ENCODE measurements at regions not wholly inside any gene's neighbourhood (a gene's known extent, or its start where the extent isn't known, plus 50 kb on each side); places are given as distances from the start of the nearest gene placed in this dataset.

DNA sequence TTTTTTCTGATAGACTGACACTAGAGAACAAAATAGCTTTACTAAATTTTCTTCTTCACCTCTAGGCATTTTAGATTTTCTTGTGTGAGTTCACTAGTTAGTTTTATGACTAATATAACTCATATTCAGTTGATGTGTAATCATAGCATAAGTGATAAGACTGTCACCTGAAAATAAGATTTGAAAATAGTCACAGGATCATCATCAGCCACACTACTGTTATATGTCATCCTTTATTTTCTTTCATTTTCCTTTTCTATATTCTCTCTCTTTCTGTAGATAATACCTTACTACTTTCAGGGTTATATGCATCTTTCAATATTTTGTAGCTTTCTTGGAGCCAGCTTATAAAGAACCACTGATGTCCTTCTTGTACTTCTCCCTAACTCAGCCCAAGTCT lies 292.6 kb downstream of the TDRD3 start:
- Histone ChIP-seq H3K9me3 (ENCODE audit: control insufficient read depth, insufficient read depth, low read length) (no peaks in the 10 kb centered on the region), H3K36me3 (ENCODE audit: control insufficient read depth, low read length) (no peaks in the 10 kb centered on the region), H3K27me3 (ENCODE audit: control insufficient read depth, low read length) (no peaks in the 10 kb centered on the region), H3K79me2 (ENCODE audit: control insufficient read depth, low read length) (no peaks in the 10 kb centered on the region), H4K20me1 (ENCODE audit: control insufficient read depth, insufficient read depth, low read depth, low read length) (no peaks in the 10 kb centered on the region), H3K4me1 (ENCODE audit: control insufficient read depth, low read length) (no peaks in the 10 kb centered on the region), H3K4me2 (ENCODE audit: low read length) (no peak overlapping the region), H3F3A (ENCODE audit: control insufficient read depth, insufficient read depth) (no peaks in the 10 kb centered on the region), H3K9me2 (replicated peaks; ENCODE audit: control insufficient read depth, low read length) (no peaks in the 10 kb centered on the region), H3K27ac (ENCODE audit: low read depth, low read length) (no peak overlapping the region), H3K4me3 (ENCODE audit: low read length) (no peak overlapping the region)
- TF ChIP-seq EZH2phosphoT487 (IDR thresholded peaks at IDR 0.05; ENCODE audit: borderline replicate concordance, low read length) (no peak), CTCF (IDR thresholded peaks at IDR 0.05; ENCODE audit: low read depth, low read length, poor library complexity, severe bottlenecking) (no peak)

- no peaks in the 10 kb centered on the region for H3K36me3 ChIP-seq (ENCODE audit: control insufficient read depth, low read length)
- TF ChIP-seq EZH2phosphoT487 (IDR thresholded peaks at IDR 0.05; ENCODE audit: borderline replicate concordance, low read length): no peak
- TF ChIP-seq CTCF (IDR thresholded peaks at IDR 0.05; ENCODE audit: low read depth, low read length, poor library complexity, severe bottlenecking): no peak
- no peaks in the 10 kb centered on the region for H3K4me1 ChIP-seq (ENCODE audit: control insufficient read depth, low read length)
- no peaks in the 10 kb centered on the region for H3F3A ChIP-seq (ENCODE audit: control insufficient read depth, insufficient read depth)
- no peaks in the 10 kb centered on the region for H3K79me2 ChIP-seq (ENCODE audit: control insufficient read depth, low read length)
- no peak overlapping the region for H3K4me3 ChIP-seq (ENCODE audit: low read length)
- no peaks in the 10 kb centered on the region for H3K9me2 ChIP-seq (replicated peaks; ENCODE audit: control insufficient read depth, low read length)
- no peaks in the 10 kb centered on the region for H3K27me3 ChIP-seq (ENCODE audit: control insufficient read depth, low read length)
- no peak overlapping the region for H3K4me2 ChIP-seq (ENCODE audit: low read length)
- H3K9me3 ChIP-seq (ENCODE audit: control insufficient read depth, insufficient read depth, low read length): no peaks in the 10 kb centered on the region
- H4K20me1 ChIP-seq (ENCODE audit: control insufficient read depth, insufficient read depth, low read depth, low read length): no peaks in the 10 kb centered on the region
- no peak overlapping the region for H3K27ac ChIP-seq (ENCODE audit: low read depth, low read length)
These were observed 292.1 kb downstream of the TDRD3 start for GRCh38 chr13:60689076-60689475.

GRCh38 chr13:60679928-60680694 lies 283.1 kb downstream of the TDRD3 start:
- no peaks in the 10 kb centered on the region for H3K9me2 ChIP-seq (replicated peaks; ENCODE audit: control insufficient read depth, low read length)
- no peak for TF ChIP-seq EZH2phosphoT487 (IDR thresholded peaks at IDR 0.05; ENCODE audit: borderline replicate concordance, low read length)
- no peak for TF ChIP-seq CTCF (IDR thresholded peaks at IDR 0.05; ENCODE audit: low read depth, low read length, poor library complexity, severe bottlenecking)
- H3K4me3 ChIP-seq (ENCODE audit: low read length): no peak overlapping the region
- H3K27me3 ChIP-seq (ENCODE audit: control insufficient read depth, low read length): no peaks in the 10 kb centered on the region
- H4K20me1 ChIP-seq (ENCODE audit: control insufficient read depth, insufficient read depth, low read depth, low read length): no peaks in the 10 kb centered on the region
- H3K27ac ChIP-seq (ENCODE audit: low read depth, low read length): no peak overlapping the region
- no peaks in the 10 kb centered on the region for H3K79me2 ChIP-seq (ENCODE audit: control insufficient read depth, low read length)
- H3K4me2 ChIP-seq (ENCODE audit: low read length): no peak overlapping the region
- no peaks in the 10 kb centered on the region for H3F3A ChIP-seq (ENCODE audit: control insufficient read depth, insufficient read depth)
- H3K4me1 ChIP-seq (ENCODE audit: control insufficient read depth, low read length): no peaks in the 10 kb centered on the region
- H3K36me3 ChIP-seq (ENCODE audit: control insufficient read depth, low read length): no peaks in the 10 kb centered on the region
- no peaks in the 10 kb centered on the region for H3K9me3 ChIP-seq (ENCODE audit: control insufficient read depth, insufficient read depth, low read length)

Data from DOHH2 (cell line).